ENCODE measurements at regions not wholly inside any gene's neighbourhood (a gene's known extent, or its start where the extent isn't known, plus 50 kb on each side); places are given as distances from the start of the nearest gene placed in this dataset.
"Not testable (repeated sequence)": the region's sequence is repeated elsewhere in the genome, so short reads cannot be mapped to it uniquely, and the experiment has no call there.

DNA sequence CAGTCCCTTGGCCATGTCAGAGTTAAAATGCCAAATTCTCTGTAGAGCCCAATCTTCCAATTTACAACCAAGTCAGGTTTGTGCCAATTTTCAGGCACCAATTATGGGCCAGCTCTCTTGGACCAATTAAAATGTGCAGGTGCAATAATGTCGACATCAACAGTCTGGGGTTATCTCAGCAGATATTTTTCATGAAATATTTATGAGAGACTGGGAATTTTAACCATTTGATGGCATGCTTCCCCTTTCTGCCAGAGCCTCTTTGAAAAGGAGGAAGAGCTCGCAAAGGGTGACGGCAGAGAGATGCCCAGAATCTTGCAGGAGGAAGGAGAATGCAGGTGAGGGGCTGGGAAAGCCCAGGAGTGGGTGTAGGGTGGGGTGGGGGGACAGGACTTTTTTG lies 100.8 kb upstream of the SYT13 start:
- no peak for DNase-seq (ENCODE audit: low read depth in 2 of 2)

DNA sequence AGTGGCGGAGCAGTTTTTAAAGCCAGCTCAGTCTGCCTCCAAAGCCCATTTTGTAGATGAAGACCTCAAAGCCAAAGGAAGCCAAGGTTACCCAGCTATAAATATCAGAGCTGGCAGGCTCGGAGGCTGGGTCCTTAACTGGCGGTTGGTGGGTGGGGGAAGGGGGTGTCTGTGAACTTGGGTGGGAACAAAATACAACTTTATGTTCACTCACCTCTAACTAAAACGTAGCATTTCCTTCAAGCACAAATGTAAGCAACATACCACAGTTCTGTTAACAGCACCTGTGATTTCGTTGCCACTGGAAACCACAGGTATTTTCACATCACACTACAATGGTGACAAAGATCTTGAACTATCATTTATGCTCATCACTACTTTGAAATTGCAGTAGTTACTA lies 99.7 kb upstream of the SYT13 start:
- no peak for DNase-seq (ENCODE audit: low read depth in 2 of 2)

- DNase-seq (ENCODE audit: low read depth in 2 of 2), result no peak
Observed at GRCh38 chr11:45385423-45385822, 99.3 kb upstream of the SYT13 start.

GRCh38 chr11:45384711-45385241 lies 98.6 kb upstream of the SYT13 start:
- no peak for DNase-seq (ENCODE audit: low read depth in 2 of 2)

- DNase-seq (ENCODE audit: low read depth in 2 of 2), result no peak
Observed at GRCh38 chr11:45384016-45384415, 97.9 kb upstream of the SYT13 start.

GRCh38 chr11:45383224-45383623 lies 97.1 kb upstream of the SYT13 start:
- no peak for DNase-seq (ENCODE audit: low read depth in 2 of 2)

DNA sequence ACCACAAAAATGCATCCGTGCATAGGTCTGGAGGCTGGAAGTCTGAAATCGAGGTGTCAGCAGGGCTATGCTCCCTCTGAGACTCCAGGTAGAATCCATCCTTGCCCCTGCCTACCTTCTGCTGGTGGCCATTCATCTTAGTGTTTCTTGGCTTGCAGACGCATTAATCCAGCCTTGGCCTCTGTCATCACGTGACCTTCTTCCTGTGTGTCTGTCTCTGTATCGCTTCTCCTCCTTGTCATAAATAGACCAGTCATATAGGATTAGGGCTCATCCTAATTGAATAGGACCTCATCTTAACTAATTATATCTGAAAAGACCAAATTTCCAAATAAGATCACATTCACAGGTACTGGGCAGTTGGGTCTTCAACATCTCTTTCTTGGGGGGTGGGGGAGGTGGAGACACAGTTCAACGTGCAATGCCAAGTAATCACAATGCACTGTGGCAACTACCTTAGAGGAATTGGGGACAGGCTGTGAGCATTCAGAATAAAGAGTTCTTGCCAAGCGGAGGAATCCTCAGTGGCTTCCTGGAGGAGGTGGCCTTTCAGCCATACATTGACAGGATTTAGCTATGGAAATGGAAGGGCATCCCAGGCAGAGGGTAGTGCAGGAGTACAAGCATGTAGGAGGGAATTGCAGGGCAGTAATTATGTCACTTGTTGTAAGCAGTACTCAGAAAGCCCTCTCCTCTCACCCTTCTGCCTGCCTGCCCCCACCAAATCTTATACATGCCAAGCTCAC lies 96.2 kb upstream of the SYT13 start:
- no peak for DNase-seq (ENCODE audit: low read depth in 2 of 2)

DNA sequence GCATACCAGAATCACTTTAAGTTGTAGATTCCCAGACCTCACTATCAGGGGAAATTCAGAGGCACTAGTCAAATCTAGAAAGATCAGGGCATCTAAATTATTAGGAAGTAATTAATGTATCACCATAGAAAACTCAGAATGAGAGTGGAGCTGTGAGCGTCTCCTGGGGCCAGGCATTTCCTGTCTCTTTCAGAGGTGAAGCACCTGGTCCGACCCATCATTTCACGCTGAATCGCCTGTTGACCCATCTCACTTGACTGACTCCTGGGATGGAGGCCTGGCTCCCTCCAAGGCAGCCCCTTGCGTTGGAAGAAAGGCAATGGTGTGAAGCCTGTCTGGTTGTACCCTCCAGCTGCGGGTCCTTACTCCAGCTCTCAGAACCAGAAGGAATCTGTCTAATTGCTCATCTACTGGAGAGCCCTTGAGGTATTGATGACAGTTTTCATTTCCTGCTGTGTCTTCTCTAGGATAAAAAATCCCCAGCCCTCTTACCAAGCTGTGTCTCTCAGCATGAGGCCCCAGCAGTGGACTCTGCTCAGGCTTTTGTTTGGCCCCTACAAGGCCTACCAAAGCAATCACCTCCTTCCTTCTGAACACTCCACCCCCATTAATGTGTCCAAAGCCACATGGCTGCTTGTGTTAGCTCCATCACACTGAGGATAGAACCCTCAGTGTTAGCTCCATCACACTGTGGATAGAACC lies 93.2 kb upstream of the SYT13 start:
- DNase-seq (ENCODE audit: low read depth in 2 of 2), result no peak

DNA sequence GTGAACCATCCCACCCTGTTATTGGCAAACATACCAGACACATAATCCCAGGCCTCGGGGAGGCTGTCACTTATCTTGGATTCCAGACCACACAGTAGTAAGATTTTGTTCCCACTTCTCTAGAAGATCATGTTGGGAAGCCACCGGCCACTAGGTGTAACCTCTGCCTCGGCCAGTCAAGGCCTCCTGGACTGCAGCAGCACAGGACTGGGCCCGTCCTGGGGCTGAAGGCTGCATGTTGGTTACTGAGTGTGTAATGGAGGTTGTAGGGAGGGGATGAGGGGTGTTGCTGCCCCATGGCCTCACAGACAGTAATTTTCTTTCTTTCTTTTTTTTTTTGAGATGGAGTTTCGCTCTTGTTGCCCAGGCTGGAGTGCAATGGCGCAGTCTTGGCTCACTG lies 92.4 kb upstream of the SYT13 start:
- no peak for DNase-seq (ENCODE audit: low read depth in 2 of 2)

GRCh38 chr11:45374653-45375059 lies 88.5 kb upstream of the SYT13 start:
- peak; percentile 2 to 36 for DNase-seq (ENCODE audit: low read depth in 2 of 2)

DNA sequence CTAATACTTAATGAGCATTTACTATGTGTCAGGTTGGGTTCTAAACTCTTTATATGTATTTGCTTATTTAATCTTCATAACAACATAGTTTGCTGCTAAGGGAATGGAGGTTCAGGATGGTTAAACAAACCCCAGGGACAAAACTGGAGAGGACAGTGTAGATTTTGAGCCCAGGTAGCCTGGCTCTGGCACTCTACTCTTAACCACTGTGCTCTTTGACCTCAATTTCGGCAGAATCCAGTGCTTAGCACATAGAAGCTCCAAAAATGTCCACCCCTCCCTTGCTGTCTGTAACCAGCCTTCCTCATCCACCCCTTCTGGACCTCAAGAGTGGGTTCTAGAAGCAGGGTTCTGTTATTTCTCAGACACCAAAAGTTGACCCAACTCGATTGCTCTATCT lies 88.0 kb upstream of the SYT13 start:
- no peak for DNase-seq (ENCODE audit: low read depth in 2 of 2)

- no peak for DNase-seq (ENCODE audit: low read depth in 2 of 2)
Observed at GRCh38 chr11:45373506-45374035, 87.4 kb upstream of the SYT13 start.

GRCh38 chr11:45372414-45372813 lies 86.3 kb upstream of the SYT13 start:
- not testable (repeated sequence) for DNase-seq (ENCODE audit: low read depth in 2 of 2)

DNA sequence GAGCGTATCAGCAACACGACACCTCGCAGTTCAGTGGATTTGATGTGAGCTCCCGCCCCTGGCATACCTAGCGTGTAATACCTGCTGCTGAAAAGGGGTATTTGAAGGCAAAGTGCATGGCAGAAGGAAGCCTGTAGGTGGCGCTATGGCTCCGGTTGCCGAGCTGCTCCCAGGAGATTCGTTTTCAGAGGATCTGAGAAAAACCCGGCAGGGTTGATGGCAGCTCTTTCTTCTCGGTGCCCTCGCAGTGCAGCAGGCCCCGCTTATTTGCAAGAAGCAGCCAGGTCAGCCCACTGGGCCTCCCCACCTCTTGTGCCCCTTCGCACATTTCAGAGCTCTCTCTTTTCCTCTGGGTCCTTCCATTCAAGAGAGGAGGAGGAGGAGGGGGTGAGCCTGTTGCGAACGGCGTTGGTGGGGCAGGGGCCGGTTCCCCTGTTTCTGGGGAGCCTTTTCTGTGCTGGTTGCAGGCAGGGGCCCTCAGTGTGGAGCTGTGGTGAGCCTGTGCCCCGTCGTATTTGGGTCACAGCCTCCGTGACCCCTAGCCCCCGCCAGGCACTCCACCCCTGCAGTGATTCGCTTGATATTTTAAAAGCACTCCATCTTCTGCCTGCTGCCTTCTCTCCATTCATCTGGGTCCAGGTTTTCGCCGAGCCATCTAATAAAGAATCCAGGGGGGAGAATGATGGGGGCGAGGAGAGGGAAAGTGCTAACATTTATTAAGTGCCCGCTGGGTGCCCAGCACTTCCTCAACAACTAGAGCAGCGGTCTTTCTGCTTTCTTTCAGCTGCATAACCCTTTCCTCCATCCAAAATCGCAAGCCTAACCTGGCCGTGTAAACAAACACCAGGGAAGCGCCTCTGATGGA lies 85.3 kb upstream of the SYT13 start:
- DNase-seq (ENCODE audit: low read depth in 2 of 2), result peak; percentile 67 to 72

DNA sequence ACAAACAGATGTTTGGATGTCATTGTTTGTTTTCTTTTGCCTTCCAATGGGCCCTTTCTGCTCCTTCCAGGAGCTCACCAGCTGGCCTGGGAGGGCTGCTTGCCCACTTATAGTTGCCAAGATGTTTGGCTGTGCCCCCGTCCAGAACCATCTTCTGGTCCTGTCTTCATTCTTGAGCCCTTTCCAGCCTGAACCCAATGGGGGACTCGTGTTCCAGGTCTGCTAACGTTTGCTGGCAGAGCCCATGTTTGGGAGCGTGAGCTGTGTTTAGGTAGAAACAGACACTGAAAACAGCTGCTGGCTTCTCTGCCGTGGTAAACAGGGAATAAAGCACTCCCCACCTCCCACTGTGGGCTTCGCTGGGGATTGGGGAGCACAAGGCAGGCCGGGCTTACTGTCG lies 83.2 kb upstream of the SYT13 start:
- DNase-seq (ENCODE audit: low read depth in 2 of 2), result no peak

DNA sequence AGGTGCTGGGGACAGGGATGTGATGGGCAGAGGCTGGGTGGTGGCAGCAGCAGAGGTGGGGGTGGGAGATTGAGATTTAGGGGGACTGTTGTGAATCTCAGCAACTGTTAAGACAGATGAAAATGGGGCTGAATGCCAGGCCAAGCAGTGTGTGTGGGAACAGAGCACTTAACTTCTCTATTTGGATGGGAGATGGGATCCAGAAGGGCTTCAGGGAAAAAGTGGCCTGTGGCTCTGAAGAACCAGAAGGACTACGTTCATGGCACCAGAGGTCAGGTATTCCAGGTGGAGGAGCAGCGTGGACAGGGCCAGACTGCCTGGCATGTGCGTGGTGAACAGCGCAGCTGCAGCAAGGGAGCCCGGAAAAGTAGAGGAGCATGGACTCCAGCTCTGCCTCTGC lies 82.6 kb upstream of the SYT13 start:
- DNase-seq (ENCODE audit: low read depth in 2 of 2), result no peak

GRCh38 chr11:45366619-45367190 lies 80.6 kb upstream of the SYT13 start:
- no peak for DNase-seq (ENCODE audit: low read depth in 2 of 2)

DNA sequence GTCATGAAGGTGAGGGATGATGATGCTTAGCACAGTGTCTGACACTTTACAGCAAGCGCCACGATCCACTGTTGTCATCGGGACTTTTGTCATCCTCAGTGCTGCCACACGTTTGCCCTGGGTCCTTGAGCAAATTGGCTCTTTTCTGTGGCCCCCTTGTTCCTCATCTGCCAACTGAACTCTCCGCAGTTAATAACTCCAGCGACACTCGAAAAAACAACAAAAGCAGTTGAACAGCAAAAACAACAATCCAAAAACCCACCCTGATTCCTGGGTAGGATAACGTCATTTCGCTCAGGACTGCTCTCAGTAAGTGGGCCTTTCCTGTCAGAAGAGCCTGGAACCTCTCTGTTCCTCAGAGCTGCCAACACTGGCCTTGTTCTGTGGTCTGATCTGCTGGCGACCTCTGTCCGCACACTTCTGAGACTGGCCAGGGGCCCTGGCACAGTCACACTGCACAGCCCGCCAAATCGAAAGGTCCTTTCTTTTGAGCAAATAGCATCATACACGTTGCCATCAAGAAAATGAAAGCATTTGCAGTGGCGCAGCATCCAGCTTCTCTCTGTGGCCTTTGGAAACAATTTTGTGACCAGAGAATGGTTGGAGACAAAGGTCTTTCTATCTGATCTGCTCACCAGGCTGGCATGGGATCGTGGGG lies 79.9 kb upstream of the SYT13 start:
- DNase-seq (ENCODE audit: low read depth in 2 of 2), result no peak

DNA sequence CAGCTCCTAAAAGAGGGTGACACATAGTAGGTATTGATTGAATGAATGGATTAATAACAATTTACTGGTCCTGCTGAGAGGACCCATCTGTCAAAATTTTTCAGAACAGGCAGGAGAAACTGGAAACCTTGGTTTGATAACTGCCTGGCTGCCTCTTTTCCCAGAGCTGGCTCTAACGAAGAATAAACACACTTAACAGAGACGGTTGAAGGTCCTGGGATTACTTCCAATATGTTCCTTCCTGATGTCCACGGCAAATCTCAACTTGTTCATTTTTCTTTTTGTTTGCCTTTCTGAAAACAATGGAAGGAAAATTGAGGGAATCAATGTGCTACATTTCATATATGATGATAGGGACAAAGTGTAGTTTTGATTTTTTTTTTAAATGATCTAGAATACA lies 76.5 kb upstream of the SYT13 start:
- no peak for DNase-seq (ENCODE audit: low read depth in 2 of 2)

DNA sequence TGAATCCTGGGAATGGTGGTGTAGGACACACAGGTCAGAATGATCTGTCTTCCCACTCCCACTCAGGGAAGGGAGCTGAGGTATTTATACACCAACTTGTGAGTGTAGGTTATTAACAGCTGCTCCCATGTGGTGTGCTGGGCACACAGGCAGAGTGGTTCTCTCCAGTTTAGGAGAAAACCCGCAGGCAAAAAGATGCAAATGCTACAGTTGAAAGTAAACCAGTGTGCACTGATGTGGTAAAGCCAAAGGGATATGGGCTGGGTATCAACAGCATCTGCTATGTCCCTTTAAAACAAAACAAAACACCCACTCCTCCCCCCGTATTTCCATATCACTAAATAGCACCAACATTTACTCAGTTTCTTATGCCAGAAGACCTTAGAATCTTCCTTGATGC lies 75.4 kb upstream of the SYT13 start:
- DNase-seq (ENCODE audit: low read depth in 2 of 2), result no peak

DNA sequence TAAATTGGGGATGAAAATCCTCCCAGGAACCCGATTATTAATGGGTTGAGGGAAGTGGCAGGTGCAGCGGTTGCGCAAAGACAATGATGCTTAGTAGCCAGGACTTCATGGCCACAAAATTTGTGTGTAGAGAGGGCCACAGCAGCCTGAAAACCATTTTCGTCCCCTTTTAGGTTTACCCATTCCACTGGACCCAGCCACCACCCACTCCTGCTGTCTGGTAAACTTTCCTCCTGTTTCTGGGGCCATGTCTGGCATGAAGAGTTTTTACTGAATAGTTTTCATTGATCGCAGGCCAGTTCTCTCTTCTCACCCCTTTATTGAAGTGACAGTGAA lies 69.5 kb upstream of the SYT13 start:
- no peak for DNase-seq (ENCODE audit: low read depth in 2 of 2)
